ENCODE measurements at regions not wholly inside any gene's neighbourhood (a gene's known extent, or its start where the extent isn't known, plus 50 kb on each side); places are given as distances from the start of the nearest gene placed in this dataset.
"Not testable (repeated sequence)": the region's sequence is repeated elsewhere in the genome, so short reads cannot be mapped to it uniquely, and the experiment has no call there.

DNA sequence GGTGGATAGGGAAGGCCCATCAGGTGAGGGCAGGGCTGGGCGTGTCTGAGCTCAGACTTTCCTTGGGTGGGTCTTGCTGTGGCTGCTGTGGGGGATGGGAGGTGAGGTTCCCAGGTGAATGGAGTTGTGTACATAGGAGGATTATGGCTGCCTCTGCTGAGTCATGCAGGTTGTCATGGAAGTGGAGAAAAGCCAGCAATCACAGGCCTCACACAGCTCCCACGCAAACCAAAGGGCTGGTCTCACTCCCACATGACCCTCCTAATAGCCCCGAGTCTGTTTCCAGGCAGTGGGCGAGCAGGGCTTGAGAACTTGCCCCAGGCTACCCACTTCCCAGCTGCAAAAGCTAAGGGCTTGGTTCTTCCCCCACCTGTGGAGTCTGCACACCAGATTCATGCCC is 149.5 kb downstream of the IPO8 start:
- ChIA-PET CTCF (no interaction called here), POLR2A (no interaction called here)
- H2AFZ ChIP-seq (ENCODE audit: insufficient read depth, low read depth, low read length, poor library complexity, severe bottlenecking), result no peak overlapping the region
- no peak overlapping the region for H3K4me2 ChIP-seq (replicated peaks; ENCODE audit: low read depth, low read length, poor library complexity, severe bottlenecking)
- Mint-ChIP-seq H3K27ac (no peak overlapping the region), H3K4me1 (no peaks in the 10 kb centered on the region), H3K27me3 (no peaks in the 10 kb centered on the region), H3K9me3 (ENCODE audit: insufficient read depth) (peaks cover 10% of the 10 kb centered on the region), H3K4me3 (no peak overlapping the region)
- H3K4me1 ChIP-seq (ENCODE audit: control insufficient read depth in 2 of 2, insufficient read depth in 2 of 2, low read length in 2 of 2), result no peaks in the 10 kb centered on the region
- H3K4me3 ChIP-seq (ENCODE audit: control extremely low read depth in 1 of 5, extremely low read depth in 1 of 5, insufficient read depth in 1 of 5, low read depth in 2 of 5, low read length in 4 of 5), result no peak overlapping the region
- H3K27me3 ChIP-seq (replicated peaks in 1 of 4; ENCODE audit: control extremely low read depth in 1 of 4, control insufficient read depth in 3 of 4, insufficient read depth in 4 of 4, low read length in 3 of 4), result no peaks in the 10 kb centered on the region
- H3K36me3 ChIP-seq (replicated peaks in 1 of 2; ENCODE audit: control extremely low read depth in 1 of 2, control insufficient read depth in 1 of 2, extremely low read depth in 1 of 2, insufficient read depth in 2 of 2, low read length in 1 of 2), result no peaks in the 10 kb centered on the region
- ATAC-seq (ENCODE audit: low read depth) (no peak), DNase-seq (no peak)
- H3K9ac ChIP-seq (ENCODE audit: low read length), result no peak overlapping the region
- intact Hi-C loops (cut with micrococcal nuclease), result no loop called here
- no peaks in the 10 kb centered on the region for H3K79me2 ChIP-seq (ENCODE audit: control insufficient read depth, insufficient read depth, low read length)
- no peaks in the 10 kb centered on the region for H4K20me1 ChIP-seq (ENCODE audit: control insufficient read depth, insufficient read depth, low read length, poor library complexity, severe bottlenecking)
- TF ChIP-seq CTCF (IDR thresholded peaks at IDR 0.05) (no peak), EZH2 (IDR thresholded peaks at IDR 0.05; ENCODE audit: borderline replicate concordance, insufficient read depth, low read depth, low read length, poor library complexity, severe bottlenecking) (no peak)
- WGBS (ENCODE audit: insufficient coverage), result 75% methylated on average over 4 of the region's 4 CpGs
- peaks cover 0 to 14% (median 0%) of the 10 kb centered on the region in 3 donors for H3K9me3 ChIP-seq (ENCODE audit: control extremely low read depth in 1 of 3, control insufficient read depth in 2 of 3, insufficient read depth in 1 of 3, low read length in 2 of 3)
- no peak overlapping the region for H3K27ac ChIP-seq (ENCODE audit: low read length in 2 of 2)

- H4K20me1 ChIP-seq (ENCODE audit: control insufficient read depth, insufficient read depth, low read length, poor library complexity, severe bottlenecking); POLR2A ChIA-PET; H3K27me3 Mint-ChIP-seq; H3K27me3 ChIP-seq (replicated peaks in 1 of 4; ENCODE audit: control extremely low read depth in 1 of 4, control insufficient read depth in 3 of 4, insufficient read depth in 4 of 4, low read length in 3 of 4); H3K36me3 ChIP-seq (replicated peaks in 1 of 2; ENCODE audit: control extremely low read depth in 1 of 2, control insufficient read depth in 1 of 2, extremely low read depth in 1 of 2, insufficient read depth in 2 of 2, low read length in 1 of 2); ATAC-seq (ENCODE audit: low read depth); CTCF ChIA-PET; H3K4me3 Mint-ChIP-seq; H3K4me2 ChIP-seq (replicated peaks; ENCODE audit: low read depth, low read length, poor library complexity, severe bottlenecking); DNase-seq; H2AFZ ChIP-seq (ENCODE audit: insufficient read depth, low read depth, low read length, poor library complexity, severe bottlenecking); intact Hi-C loops (cut with micrococcal nuclease); H3K79me2 ChIP-seq (ENCODE audit: control insufficient read depth, insufficient read depth, low read length); H3K4me1 Mint-ChIP-seq; H3K4me3 ChIP-seq (ENCODE audit: control extremely low read depth in 1 of 5, extremely low read depth in 1 of 5, insufficient read depth in 1 of 5, low read depth in 2 of 5, low read length in 4 of 5); H3K9ac ChIP-seq (ENCODE audit: low read length); H3K27ac ChIP-seq (ENCODE audit: low read length in 2 of 2); H3K4me1 ChIP-seq (ENCODE audit: control insufficient read depth in 2 of 2, insufficient read depth in 2 of 2, low read length in 2 of 2); H3K27ac Mint-ChIP-seq: not testable (repeated sequence)
- peaks cover 12% of the 10 kb centered on the region for H3K9me3 Mint-ChIP-seq (ENCODE audit: insufficient read depth)
- no CpG with 5 or more reads among the region's 3 CpGs for WGBS (ENCODE audit: insufficient coverage)
- peaks cover 0 to 19% (median 0%) of the 10 kb centered on the region in 3 donors for H3K9me3 ChIP-seq (ENCODE audit: control extremely low read depth in 1 of 3, control insufficient read depth in 2 of 3, insufficient read depth in 1 of 3, low read length in 2 of 3)
Observed at GRCh38 chr12:30544704-30545103, 151.0 kb downstream of the IPO8 start.
